GM13977 (cell line): ENCODE measurements at regions not wholly inside any gene's neighbourhood (a gene's known extent, or its start where the extent isn't known, plus 50 kb on each side); places are given as distances from the start of the nearest gene placed in this dataset.

Experiments
- DNase-seq: peaks from one replicate; pipeline ENCODE4 v3.0.0; 2012; ENCODE audit warnings: low spot score
- CTCF ChIP-seq: IDR thresholded peaks from 2 replicates; pipeline ENCODE4 v1.5.1; 2012; ENCODE audit warnings: mild to moderate bottlenecking, control low read depth; ENCODE audit not compliant: insufficient read depth; ENCODE audit errors: extremely low read depth, missing control alignments
- in situ Hi-C: fragments of 300-500 bp; cut with MboI; formaldehyde crosslinking; loops from one replicate; pipeline ENCODE4 v1.12.0; 2022; ENCODE audit warnings: low sequenced_read_pairs, low pct_unique_long_range_greater_than_20kb, mixed read lengths, inconsistent platforms; ENCODE audit not compliant: unreplicated experiment

- in situ Hi-C loops: no loop called here
- TF ChIP-seq CTCF: no peak
- no peak for DNase-seq
Measured at GRCh38 chr16:6133009-6133557, 1035.5 kb upstream of the EEF2KMT start.

- DNase-seq: no peak
- in situ Hi-C loops: no loop called here
Measured at GRCh38 chr16:6132121-6132520, 1034.5 kb upstream of the EEF2KMT start.

GRCh38 chr16:6131526-6132050 lies 1034.0 kb upstream of the EEF2KMT start:
- in situ Hi-C loops: no loop called here
- no peak for TF ChIP-seq CTCF
- DNase-seq: no peak

More at GRCh38 chr16:6132121-6132520, 1034.5 kb upstream of the EEF2KMT start:
- TF ChIP-seq CTCF: no peak

- in situ Hi-C loops: no loop called here
- DNase-seq: no peak
- TF ChIP-seq CTCF: no peak
Measured at GRCh38 chr16:6125483-6126259, 1028.1 kb upstream of the EEF2KMT start.

GRCh38 chr16:6124136-6124535 lies 1026.5 kb upstream of the EEF2KMT start:
- in situ Hi-C loops: no loop called here
- no peak for TF ChIP-seq CTCF
- no peak for DNase-seq

- DNase-seq: no peak
- no peak for TF ChIP-seq CTCF
- in situ Hi-C loops: no loop called here
Measured at GRCh38 chr16:6122401-6122800, 1024.8 kb upstream of the EEF2KMT start.
